HepG2 (cell line): ENCODE measurements at regions not wholly inside any gene's neighbourhood (a gene's known extent, or its start where the extent isn't known, plus 50 kb on each side); places are given as distances from the start of the nearest gene placed in this dataset.

ENCODE experiments used
- ATAC-seq: fragments of 200-7000 bp; cut with Tn5 transposase; 3 replicates; pipeline ENCODE4 v1.9.1; 2020; ENCODE audit warnings: mild to moderate bottlenecking, moderate library complexity
- BruUV-seq: library from RNA; stranded (reverse); fragments of 400-500 nt; replicated peaks from 2 replicates; lab custom pipeline; 2021; lab: Mats Ljungman, UMichigan
- CTCF ChIA-PET: fragments of 300-600 bp; formaldehyde crosslinking; extraction: SDS; loops from one replicate; lab custom pipeline; 2021; ENCODE audit warnings: low total read pairs, inconsistent platforms, low intra/inter-chr PET ratio; lab: Yijun Ruan, JAX
- POLR2A ChIA-PET: fragments of 350-600 bp; sonication (Branson Sonifier 250); formaldehyde crosslinking; loops from one replicate; lab custom pipeline; 2020; ENCODE audit warnings: antibody characterized with exemption, inconsistent platforms; lab: Yijun Ruan, JAX
- DNase-seq: peaks from one replicate; pipeline ENCODE4 v3.0.0-alpha.2; 2015; ENCODE audit warnings: low spot score
- FAIRE-seq: peaks from 3 replicates; lab custom pipeline; 2011; peaks lifted over from hg19 to GRCh38; lab: Jason Lieb, UNC
- H2AFZ ChIP-seq: one replicate; pipeline ENCODE4 v1.6.1; 2011; ENCODE audit warnings: low read length, inconsistent platforms
- H3K27ac ChIP-seq: fragments of 300-600 bp; 3 replicates; pipeline ENCODE4 v1.8.0; 2011; ENCODE audit warnings: mixed run types, mild to moderate bottlenecking, mixed read lengths, low read length, inconsistent platforms; ENCODE audit not compliant: insufficient read depth; ENCODE audit errors: extremely low read length
- H3K27me3 ChIP-seq, 2 experiments: fragments of 200-600 bp in 1 of 2; 2 replicates in 1 of 2; 3 replicates in 1 of 2; pipeline versions ENCODE4 v1.6.0 to v1.8.0; 2011; ENCODE audit warnings: low read length in 2 of 2, mild to moderate bottlenecking in 2 of 2, moderate library complexity in 2 of 2, inconsistent platforms in 1 of 2; ENCODE audit not compliant: insufficient read depth in 2 of 2, control insufficient read depth in 1 of 2
- H3K36me3 ChIP-seq, 2 experiments: fragments of 200-600 bp in 1 of 2; replicated peaks in 1 of 2; 2 replicates in 1 of 2; 3 replicates in 1 of 2; pipeline versions ENCODE4 v1.5.1 to v1.8.0; 2011; ENCODE audit warnings: low read length in 2 of 2, inconsistent platforms in 1 of 2; ENCODE audit not compliant: insufficient read depth in 2 of 2, control insufficient read depth in 1 of 2
- H3K4me1 ChIP-seq: 2 replicates; pipeline ENCODE4 v1.5.1; 2012; ENCODE audit warnings: low read length, inconsistent platforms; ENCODE audit not compliant: insufficient read depth
- H3K4me2 ChIP-seq: 2 replicates; pipeline ENCODE4 v1.6.0; 2011; ENCODE audit warnings: low read depth, low read length, inconsistent platforms
- H3K4me3 ChIP-seq, 3 experiments: fragments of 200-600 bp in 1 of 3; sonication (generic), shearing (Covaris generic) in 1 of 3; replicated peaks in 1 of 3; 2 replicates each; pipeline ENCODE4 v1.5.1; 2011 to 2016; ENCODE audit warnings: low read length in 3 of 3, inconsistent platforms in 2 of 3, low read depth in 2 of 3, mild to moderate bottlenecking in 2 of 3, control low read depth in 1 of 3, mixed read lengths in 1 of 3; ENCODE audit not compliant: insufficient read depth in 1 of 3
- H3K79me2 ChIP-seq: one replicate; pipeline ENCODE4 v1.6.1; 2011; ENCODE audit warnings: low read length, inconsistent platforms; ENCODE audit not compliant: insufficient read depth
- H3K9ac ChIP-seq: 2 replicates; pipeline ENCODE4 v1.6.0; 2011; ENCODE audit warnings: mild to moderate bottlenecking, low read depth, low read length, inconsistent platforms; ENCODE audit not compliant: insufficient read depth
- H3K9me3 ChIP-seq: 2 replicates; pipeline ENCODE4 v1.5.1; 2012; ENCODE audit warnings: mild to moderate bottlenecking, low read length
- H4K20me1 ChIP-seq: 2 replicates; pipeline ENCODE4 v1.6.0; 2011; ENCODE audit warnings: inconsistent platforms, mild to moderate bottlenecking, low read length, moderate library complexity; ENCODE audit not compliant: insufficient read depth
- AHR ChIP-seq: IDR thresholded peaks from 2 replicates; pipeline ENCODE4 v1.6.1; 2018; ENCODE audit warnings: missing genetic modification reagents, missing compliant biosample characterization
- CBX5 ChIP-seq: sonication (generic); formaldehyde crosslinking; IDR thresholded peaks from 2 replicates; pipeline ENCODE4 v1.4.0; 2020; ENCODE audit warnings: missing genetic modification reagents, borderline replicate concordance
- GABPB1 ChIP-seq: IDR thresholded peaks from 2 replicates; pipeline ENCODE4 v1.6.1; 2016; ENCODE audit warnings: mild to moderate bottlenecking, missing genetic modification reagents, moderate library complexity, missing compliant biosample characterization
- NFKBIZ ChIP-seq: IDR thresholded peaks from 2 replicates; pipeline ENCODE4 v1.6.1; 2018; ENCODE audit warnings: missing genetic modification reagents, missing compliant biosample characterization
- PLSCR1 ChIP-seq: sonication (generic); formaldehyde crosslinking; IDR thresholded peaks from 2 replicates; pipeline ENCODE4 v1.5.0; 2020; ENCODE audit warnings: missing genetic modification reagents, mild to moderate bottlenecking, borderline replicate concordance
- PREB ChIP-seq: sonication (generic); formaldehyde crosslinking; IDR thresholded peaks from 2 replicates; pipeline ENCODE4 v1.4.0; 2020; ENCODE audit warnings: missing genetic modification reagents
- RFX3 ChIP-seq: IDR thresholded peaks from 2 replicates; pipeline ENCODE4 v1.6.1; 2016; ENCODE audit warnings: missing biosample characterization, missing genetic modification reagents
- SMAD9 ChIP-seq: sonication (generic); formaldehyde crosslinking; IDR thresholded peaks from 2 replicates; pipeline ENCODE4 v1.5.1; 2020; ENCODE audit warnings: mild to moderate bottlenecking, missing genetic modification reagents
- STAG1 ChIP-seq: sonication (generic); formaldehyde crosslinking; IDR thresholded peaks from 2 replicates; pipeline ENCODE4 v1.4.0; 2020; ENCODE audit warnings: missing genetic modification reagents
- TBX2 ChIP-seq: sonication (generic); formaldehyde crosslinking; IDR thresholded peaks from 2 replicates; pipeline ENCODE4 v1.5.0; 2020; ENCODE audit warnings: missing genetic modification reagents, mild to moderate bottlenecking, borderline replicate concordance
- ZBTB37 ChIP-seq: sonication (generic); formaldehyde crosslinking; IDR thresholded peaks from 2 replicates; pipeline ENCODE4 v1.4.0; 2020; ENCODE audit warnings: mild to moderate bottlenecking, missing genetic modification reagents
- ZBTB7A ChIP-seq: sonication (generic); formaldehyde crosslinking; IDR thresholded peaks from 2 replicates; pipeline ENCODE4 v1.8.0; 2022; ENCODE audit warnings: mild to moderate bottlenecking, missing genetic modification reagents
- ZNF264 ChIP-seq: sonication (generic); formaldehyde crosslinking; IDR thresholded peaks from 2 replicates; pipeline ENCODE4 v1.4.0; 2020; ENCODE audit warnings: missing genetic modification reagents
- ZNF747 ChIP-seq: sonication (generic); formaldehyde crosslinking; IDR thresholded peaks from 2 replicates; pipeline ENCODE4 v1.8.1; 2023; ENCODE audit warnings: missing genetic modification reagents, mild to moderate bottlenecking, borderline replicate concordance
- WGBS: methylation state at CpG from one replicate; pipeline ENCODE4 v1.1.6; 2017; ENCODE audit warnings: low lambda C conversion rate; 5-methylcytosine and 5-hydroxymethylcytosine counted together
- in situ Hi-C: cut with HindIII; loops from 2 replicates; pipeline ENCODE4 v1.10.0; 2017; ENCODE audit warnings: low pct_unique_long_range_greater_than_20kb; ENCODE audit not compliant: extremely low pct_ligation_motif_present
- intact Hi-C: fragments of 100-400 bp; cut with micrococcal nuclease; formaldehyde crosslinking; loops from one replicate; pipeline ENCODE4 v1.10.0; 2022; ENCODE audit not compliant: unreplicated experiment

GRCh38 chr11:35046681-35047080 is 92.3 kb upstream of the CD44 start:
- intact Hi-C loops (no loop called here), in situ Hi-C loops (no loop called here)
- no peaks in the 10 kb centered on the region for H3K9me3 ChIP-seq
- no peak for DNase-seq
- TF ChIP-seq ZBTB37 (CRISPR knock-in tag) (no peak), AHR (CRISPR knock-in tag) (no peak), ZNF264 (CRISPR knock-in tag) (no peak), GABPB1 (CRISPR knock-in tag) (no peak), PREB (CRISPR knock-in tag) (no peak), TBX2 (CRISPR knock-in tag) (no peak), ZNF747 (CRISPR knock-in tag) (no peak), CBX5 (no peak), ZBTB7A (no peak), PLSCR1 (CRISPR knock-in tag) (no peak), STAG1 (CRISPR knock-in tag) (no peak), RFX3 (no peak), SMAD9 (CRISPR knock-in tag) (no peak), NFKBIZ (no peak)
- no peak overlapping the region for H3K4me3 ChIP-seq
- H2AFZ ChIP-seq, result no peak overlapping the region
- peaks cover 18% of the 10 kb centered on the region for H3K4me1 ChIP-seq
- no peak overlapping the region for H3K27ac ChIP-seq
- POLR2A ChIA-PET, result no interaction called here
- H3K79me2 ChIP-seq, result no peaks in the 10 kb centered on the region
- H3K9ac ChIP-seq, result no peak overlapping the region
- CTCF ChIA-PET, result no interaction called here
- H3K36me3 ChIP-seq, result no peaks in the 10 kb centered on the region
- WGBS, result 23% methylated on average over 1 of the region's 1 CpG
- no peaks in the 10 kb centered on the region for H4K20me1 ChIP-seq
- ATAC-seq, result no peak
- FAIRE-seq, result no peak
- H3K27me3 ChIP-seq, result no peaks in the 10 kb centered on the region
- no TSS peak for BruUV-seq
- no peak overlapping the region for H3K4me2 ChIP-seq
